GM19238 (cell line): ENCODE measurements at regions not wholly inside any gene's neighbourhood (a gene's known extent, or its start where the extent isn't known, plus 50 kb on each side); places are given as distances from the start of the nearest gene placed in this dataset.

Experiments
- DNase-seq: peaks from one replicate; pipeline ENCODE4 v3.0.0; 2011; ENCODE audit warnings: low spot score; ENCODE audit not compliant: insufficient read length

GRCh38 chr9:82149501-82149946 lies 161.0 kb downstream of the SPATA31D1 start:
- no peak for DNase-seq

- DNase-seq, result no peak
Measured at GRCh38 chr9:82152181-82152580, 163.6 kb downstream of the SPATA31D1 start.

GRCh38 chr9:82153032-82153431 lies 164.5 kb downstream of the SPATA31D1 start:
- no peak for DNase-seq

GRCh38 chr9:82154573-82154972 lies 166.0 kb downstream of the SPATA31D1 start:
- no peak for DNase-seq

- DNase-seq, result no peak
Measured at GRCh38 chr9:82161876-82162275, 173.3 kb downstream of the SPATA31D1 start.

- no peak for DNase-seq
Measured at GRCh38 chr9:82164159-82164558, 175.6 kb downstream of the SPATA31D1 start.

- DNase-seq, result no peak
Measured at GRCh38 chr9:82167296-82167695, 178.7 kb downstream of the SPATA31D1 start.

GRCh38 chr9:82168585-82168984 lies 180.0 kb downstream of the SPATA31D1 start:
- no peak for DNase-seq

GRCh38 chr9:82170866-82171265 lies 182.3 kb downstream of the SPATA31D1 start:
- DNase-seq, result no peak

GRCh38 chr9:82171271-82171670 lies 182.7 kb downstream of the SPATA31D1 start:
- no peak for DNase-seq

- no peak for DNase-seq
Measured at GRCh38 chr9:82180711-82181110, 192.1 kb downstream of the SPATA31D1 start.

GRCh38 chr9:82183181-82183860 lies 194.7 kb downstream of the SPATA31D1 start:
- no peak for DNase-seq

- no peak for DNase-seq
Measured at GRCh38 chr9:82184524-82184923, 196.0 kb downstream of the SPATA31D1 start.

- no peak for DNase-seq
Measured at GRCh38 chr9:82188817-82189216, 200.2 kb downstream of the SPATA31D1 start.

GRCh38 chr9:82191082-82191770 lies 202.7 kb downstream of the SPATA31D1 start:
- no peak for DNase-seq

GRCh38 chr9:82192211-82192610 lies 203.6 kb downstream of the SPATA31D1 start:
- DNase-seq, result no peak

GRCh38 chr9:82196622-82197441 lies 208.3 kb downstream of the SPATA31D1 start:
- no peak for DNase-seq

GRCh38 chr9:82201196-82201595 lies 212.6 kb downstream of the SPATA31D1 start:
- no peak for DNase-seq

GRCh38 chr9:82202808-82203207 lies 214.2 kb downstream of the SPATA31D1 start:
- no peak for DNase-seq

- no peak for DNase-seq
Measured at GRCh38 chr9:82206490-82206889, 217.9 kb downstream of the SPATA31D1 start.

GRCh38 chr9:82206946-82207345 lies 218.4 kb downstream of the SPATA31D1 start:
- DNase-seq, result no peak
